K562 (cell line): ENCODE measurements at regions not wholly inside any gene's neighbourhood (a gene's known extent, or its start where the extent isn't known, plus 50 kb on each side); places are given as distances from the start of the nearest gene placed in this dataset.

ENCODE experiments used
- ATAC-seq: fragments of 200-7000 bp; cut with Tn5 transposase; 3 replicates; pipeline ENCODE4 v1.9.1; 2020; ENCODE audit warnings: moderate library complexity
- BruUV-seq: library from RNA; stranded (reverse); fragments of 400-500 nt; replicated peaks from 2 replicates; lab custom pipeline; 2021; lab: Mats Ljungman, UMichigan
- CTCF ChIA-PET: fragments of 300-600 bp; formaldehyde crosslinking; extraction: SDS; loops from one replicate; lab custom pipeline; 2021; ENCODE audit warnings: low intra/inter-chr PET ratio; lab: Yijun Ruan, JAX
- POLR2A ChIA-PET: fragments of 300-600, 350-650 bp; sonication (Branson Sonifier 250); formaldehyde crosslinking; extraction: SDS; loops from one replicate; lab custom pipeline; 2021; ENCODE audit warnings: antibody characterized with exemption, inconsistent platforms; lab: Yijun Ruan, JAX
- DNase-seq, 4 experiments: peaks; one replicate each; pipeline versions ENCODE4 v3.0.0 to v3.0.0-alpha.2; 2011 to 2018; ENCODE audit warnings: low spot score in 3 of 4, mixed read lengths in 3 of 4; ENCODE audit errors: extremely low read depth in 1 of 4
- FAIRE-seq: peaks from 2 replicates; lab custom pipeline; 2011; peaks lifted over from hg19 to GRCh38; lab: Jason Lieb, UNC
- H2AFZ ChIP-seq: 2 replicates; pipeline ENCODE4 v1.6.0; 2011; ENCODE audit warnings: low read depth, low read length, control low read depth, inconsistent platforms
- H3K27ac ChIP-seq: fragments of 200-600 bp; 3 replicates; pipeline ENCODE4 v1.8.0; 2011; ENCODE audit warnings: low read depth, mild to moderate bottlenecking, control low read depth, inconsistent platforms, low read length, moderate library complexity, mixed read lengths; ENCODE audit errors: extremely low read depth
- H3K27me3 ChIP-seq, 2 experiments: fragments of 300-600 bp in 1 of 2; 2 replicates in 1 of 2; 3 replicates in 1 of 2; pipeline versions ENCODE4 v1.6.0 to v1.8.0; 2011; ENCODE audit warnings: inconsistent platforms in 2 of 2, low read length in 2 of 2, mild to moderate bottlenecking in 1 of 2, mixed read lengths in 1 of 2, moderate library complexity in 1 of 2; ENCODE audit not compliant: control insufficient read depth in 2 of 2, insufficient read depth in 2 of 2
- H3K36me3 ChIP-seq: fragments of 300-600 bp; 3 replicates; pipeline ENCODE4 v1.8.0; 2011; ENCODE audit warnings: mild to moderate bottlenecking, low read length, inconsistent platforms; ENCODE audit not compliant: control insufficient read depth, insufficient read depth
- H3K4me1 ChIP-seq, 2 experiments: fragments of 200-600 bp in 1 of 2; replicated peaks in 1 of 2; 2 replicates in 1 of 2; 3 replicates in 1 of 2; pipeline versions ENCODE4 v1.5.1 to v1.8.0; 2011; ENCODE audit warnings: inconsistent platforms in 2 of 2, low read length in 2 of 2, mild to moderate bottlenecking in 1 of 2, mixed read lengths in 1 of 2, moderate library complexity in 1 of 2; ENCODE audit not compliant: control insufficient read depth in 2 of 2, insufficient read depth in 2 of 2
- H3K4me2 ChIP-seq: 2 replicates; pipeline ENCODE4 v1.6.1; 2011; ENCODE audit warnings: low read length, control low read depth, inconsistent platforms, mixed read lengths; ENCODE audit not compliant: insufficient read depth
- H3K4me3 ChIP-seq: fragments of 200-600 bp; sonication (generic), shearing (Covaris generic); 2 replicates; pipeline ENCODE4 v1.5.1; 2016; ENCODE audit warnings: control low read depth, inconsistent platforms
- H3K79me2 ChIP-seq: fragments of 200-600 bp; 3 replicates; pipeline ENCODE4 v1.8.0; 2011; ENCODE audit warnings: low read length, inconsistent platforms; ENCODE audit not compliant: control insufficient read depth, insufficient read depth
- H3K9ac ChIP-seq, 2 experiments: 2 replicates each; pipeline versions ENCODE4 v1.6.0 to v1.6.1; 2011; ENCODE audit warnings: low read depth in 2 of 2, low read length in 2 of 2, control low read depth in 1 of 2, inconsistent platforms in 1 of 2, mild to moderate bottlenecking in 1 of 2, mixed read lengths in 1 of 2; ENCODE audit not compliant: insufficient read depth in 1 of 2
- H3K9me1 ChIP-seq: one replicate; pipeline ENCODE4 v1.6.0; 2011; ENCODE audit warnings: inconsistent platforms, mild to moderate bottlenecking, low read length, moderate library complexity; ENCODE audit not compliant: control insufficient read depth, insufficient read depth
- H3K9me3 ChIP-seq: replicated peaks from 2 replicates; pipeline ENCODE4 v1.5.1; 2011; ENCODE audit warnings: low read depth, low read length, inconsistent platforms; ENCODE audit not compliant: control insufficient read depth, insufficient read depth
- H4K20me1 ChIP-seq: replicated peaks from 2 replicates; pipeline ENCODE4 v1.6.1; 2011; ENCODE audit warnings: low read length, inconsistent platforms, mixed read lengths; ENCODE audit not compliant: control insufficient read depth, insufficient read depth
- CHD2 ChIP-seq: IDR thresholded peaks from 2 replicates; pipeline ENCODE4 v1.6.1; 2011; ENCODE audit warnings: low read depth, low read length
- KLF13 ChIP-seq: fragments of 450-650 bp; IDR thresholded peaks from 2 replicates; pipeline ENCODE4 v1.6.1; 2016; ENCODE audit warnings: missing genetic modification characterization, low read depth, mild to moderate bottlenecking, missing compliant biosample characterization, moderate library complexity, borderline replicate concordance
- NEUROD1 ChIP-seq: fragments of 150-350 bp; IDR thresholded peaks from 2 replicates; pipeline ENCODE4 v1.6.1; 2014; ENCODE audit warnings: borderline replicate concordance, low read length, low read depth; ENCODE audit not compliant: partially characterized antibody
- RAD21 ChIP-seq, 2 experiments: fragments of 250-450 bp in 1 of 2; fragments of 450-650 bp in 1 of 2; sonication (Bioruptor Pico) in 1 of 2; formaldehyde crosslinking in 1 of 2; IDR thresholded peaks in 1 of 2; conservative IDR thresholded peaks in 1 of 2; 2 replicates each; pipeline versions ENCODE4 v1.4.0 to v1.8.0; 2020 to 2022; ENCODE audit warnings: mild to moderate bottlenecking in 2 of 2, moderate library complexity in 1 of 2
- RFX5 ChIP-seq: IDR thresholded peaks from 2 replicates; pipeline ENCODE4 v1.6.1; 2011; ENCODE audit warnings: low read depth, mild to moderate bottlenecking, improper control_type of control experiment, low read length
- SMARCC2 ChIP-seq: fragments of 450-650 bp; IDR thresholded peaks from 2 replicates; pipeline ENCODE4 v1.6.1; 2017; ENCODE audit warnings: antibody characterized with exemption, moderate library complexity, mild to moderate bottlenecking, low read depth
- SP2 ChIP-seq: IDR thresholded peaks from 2 replicates; pipeline ENCODE4 v1.6.1; 2011; ENCODE audit warnings: mild to moderate bottlenecking, low read depth, low read length, moderate library complexity; ENCODE audit not compliant: poor library complexity, severe bottlenecking; ENCODE audit errors: extremely low read depth
- THRAP3 ChIP-seq: fragments of 450-650 bp; IDR thresholded peaks from 2 replicates; pipeline ENCODE4 v1.6.1; 2016; ENCODE audit warnings: mild to moderate bottlenecking, inconsistent platforms, borderline replicate concordance
- ZBTB17 ChIP-seq: fragments of 450-650 bp; formaldehyde crosslinking; IDR thresholded peaks from 2 replicates; pipeline ENCODE4 v1.4.0; 2020; ENCODE audit warnings: mild to moderate bottlenecking
- ZNF75A ChIP-seq: fragments of 450-650 bp; formaldehyde crosslinking; IDR thresholded peaks from 2 replicates; pipeline ENCODE4 v1.4.0; 2020; ENCODE audit warnings: mild to moderate bottlenecking
- WGBS: fragments of 100-300 bp; shearing (Covaris generic); methylation state at CpG from one replicate; pipeline ENCODE4 v1.1.6; 2016; ENCODE audit warnings: low coverage, mixed read lengths; ENCODE audit not compliant: insufficient coverage; ENCODE audit errors: missing lambda C conversion rate; 5-methylcytosine and 5-hydroxymethylcytosine counted together
- in situ Hi-C: fragments of 300-500 bp; cut with MboI; formaldehyde crosslinking; loops from 4 replicates; pipeline ENCODE4 v1.15.0; 2018; ENCODE audit warnings: inconsistent platforms, mixed read lengths
- intact Hi-C: fragments of 100-400 bp; cut with micrococcal nuclease; formaldehyde crosslinking; loops from 2 replicates; pipeline ENCODE4 v1.14.2; 2022
- TF ChIP-seq, protein P1 (sequence below): fragments of 450-650 bp; IDR thresholded peaks from 2 replicates; pipeline ENCODE4 v1.6.1; 2017; ENCODE audit warnings: mild to moderate bottlenecking, moderate library complexity
- TF ChIP-seq, protein P2 (sequence below), 2 experiments: fragments of 450-650 bp; conservative IDR thresholded peaks; 2 replicates each; pipeline ENCODE4 v1.6.1; 2017; ENCODE audit warnings: mild to moderate bottlenecking in 2 of 2, moderate library complexity in 2 of 2

GRCh38 chr20:48313324-48313723 is 514.5 kb downstream of the PREX1 start (continued):
- TF ChIP-seq RFX5 (no peak), SP2 (no peak)

DNA sequence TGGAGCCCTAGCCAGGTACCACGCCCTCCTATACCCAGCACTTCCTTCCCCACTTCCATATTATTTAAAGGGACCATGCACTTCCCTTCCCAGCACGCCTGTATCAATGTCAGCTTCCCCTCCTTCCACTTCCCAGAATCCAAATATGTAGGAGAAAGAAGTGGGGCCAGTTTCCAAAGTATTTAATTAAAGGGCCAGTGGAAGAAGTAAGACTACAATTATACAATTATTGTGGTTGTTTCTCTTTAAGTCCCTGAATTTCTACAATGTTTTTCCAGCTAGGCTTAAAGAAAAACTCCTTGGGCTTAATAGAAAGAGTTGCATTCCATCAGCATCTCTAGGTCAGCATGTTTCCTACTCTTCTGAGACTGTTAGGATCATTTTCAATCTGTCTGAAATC is 515.8 kb downstream of the PREX1 start:
- Histone ChIP-seq H3K27ac (no peak overlapping the region), H3K36me3 (no peaks in the 10 kb centered on the region), H3K9me3 (no peaks in the 10 kb centered on the region), H3K79me2 (no peaks in the 10 kb centered on the region), H4K20me1 (no peaks in the 10 kb centered on the region)
- intact Hi-C loops: no loop called here
- POLR2A ChIA-PET: interaction anchor here (1.0 kb wide), 1 partner anchor 28 kb away, joined by 3 read pairs; no protein-coding TSS in a partner anchor
- in situ Hi-C loops: no loop called here
- ATAC-seq: no peak
- TF ChIP-seq CHD2 (no peak), ZBTB17 (CRISPR knock-in tag) (no peak), NEUROD1 (no peak), THRAP3 (no peak), SMARCC2 (no peak), ZNF75A (CRISPR knock-in tag) (no peak), RAD21 (CRISPR knock-in tag; conservative IDR thresholded peaks at IDR 0.05 in 1 of 2, IDR thresholded peaks at IDR 0.05 in 1 of 2) (no peak), KLF13 (no peak)
- TF ChIP-seq, protein P1, sequence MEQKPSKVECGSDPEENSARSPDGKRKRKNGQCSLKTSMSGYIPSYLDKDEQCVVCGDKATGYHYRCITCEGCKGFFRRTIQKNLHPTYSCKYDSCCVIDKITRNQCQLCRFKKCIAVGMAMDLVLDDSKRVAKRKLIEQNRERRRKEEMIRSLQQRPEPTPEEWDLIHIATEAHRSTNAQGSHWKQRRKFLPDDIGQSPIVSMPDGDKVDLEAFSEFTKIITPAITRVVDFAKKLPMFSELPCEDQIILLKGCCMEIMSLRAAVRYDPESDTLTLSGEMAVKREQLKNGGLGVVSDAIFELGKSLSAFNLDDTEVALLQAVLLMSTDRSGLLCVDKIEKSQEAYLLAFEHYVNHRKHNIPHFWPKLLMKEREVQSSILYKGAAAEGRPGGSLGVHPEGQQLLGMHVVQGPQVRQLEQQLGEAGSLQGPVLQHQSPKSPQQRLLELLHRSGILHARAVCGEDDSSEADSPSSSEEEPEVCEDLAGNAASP: no peak
- TF ChIP-seq, protein P2, sequence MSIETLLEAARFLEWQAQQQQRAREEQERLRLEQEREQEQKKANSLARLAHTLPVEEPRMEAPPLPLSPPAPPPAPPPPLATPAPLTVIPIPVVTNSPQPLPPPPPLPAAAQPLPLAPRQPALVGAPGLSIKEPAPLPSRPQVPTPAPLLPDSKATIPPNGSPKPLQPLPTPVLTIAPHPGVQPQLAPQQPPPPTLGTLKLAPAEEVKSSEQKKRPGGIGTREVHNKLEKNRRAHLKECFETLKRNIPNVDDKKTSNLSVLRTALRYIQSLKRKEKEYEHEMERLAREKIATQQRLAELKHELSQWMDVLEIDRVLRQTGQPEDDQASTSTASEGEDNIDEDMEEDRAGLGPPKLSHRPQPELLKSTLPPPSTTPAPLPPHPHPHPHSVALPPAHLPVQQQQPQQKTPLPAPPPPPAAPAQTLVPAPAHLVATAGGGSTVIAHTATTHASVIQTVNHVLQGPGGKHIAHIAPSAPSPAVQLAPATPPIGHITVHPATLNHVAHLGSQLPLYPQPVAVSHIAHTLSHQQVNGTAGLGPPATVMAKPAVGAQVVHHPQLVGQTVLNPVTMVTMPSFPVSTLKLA (conservative IDR thresholded peaks at IDR 0.05): no peak
- TF ChIP-seq, all 486 proteins: peak for 0
- H3K27me3 ChIP-seq: peaks cover 4 to 16% of the 10 kb centered on the region in 2 experiments; a peak in 3 of 5 replicates
- no peaks in the 10 kb centered on the region for H3K9me1 ChIP-seq
- no peak overlapping the region for H2AFZ ChIP-seq
- no peak overlapping the region for H3K4me2 ChIP-seq
- CTCF ChIA-PET: no interaction called here
- FAIRE-seq: no peak
- no peak overlapping the region for H3K4me3 ChIP-seq
- no TSS peak for BruUV-seq
- no peak overlapping the region for H3K9ac ChIP-seq
- no peak for DNase-seq
- WGBS: 0% methylated on average over 2 of the region's 2 CpGs
- no peaks in the 10 kb centered on the region for H3K4me1 ChIP-seq
